HPDE6-E6E7 (cell line): ENCODE measurements at regions not wholly inside any gene's neighbourhood (a gene's known extent, or its start where the extent isn't known, plus 50 kb on each side); places are given as distances from the start of the nearest gene placed in this dataset.

ENCODE experiments used
- DNase-seq: peaks from one replicate; pipeline ENCODE4 v3.0.0; 2011; ENCODE audit warnings: missing footprints; ENCODE audit errors: extremely low spot score

DNA sequence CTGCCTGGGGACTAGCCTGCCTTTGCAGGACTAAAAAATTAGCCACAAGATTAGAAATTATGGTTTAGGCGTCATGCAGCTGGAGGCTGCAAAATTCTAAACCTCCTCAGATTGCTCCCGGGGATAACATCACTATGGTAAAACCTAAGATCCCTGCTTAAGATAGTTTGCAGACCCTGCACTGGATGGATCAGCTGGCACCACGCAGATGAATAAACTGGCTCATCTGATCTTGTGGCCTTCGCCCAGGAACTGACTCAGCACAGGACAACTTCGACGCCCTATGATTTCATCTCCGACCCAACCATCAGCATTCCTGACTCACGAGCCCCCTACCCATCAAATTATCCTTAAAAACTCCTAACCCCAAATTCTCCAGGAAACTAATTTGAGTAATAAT, 482.4 kb downstream of the SPRY1 start:
- no peak for DNase-seq

DNA sequence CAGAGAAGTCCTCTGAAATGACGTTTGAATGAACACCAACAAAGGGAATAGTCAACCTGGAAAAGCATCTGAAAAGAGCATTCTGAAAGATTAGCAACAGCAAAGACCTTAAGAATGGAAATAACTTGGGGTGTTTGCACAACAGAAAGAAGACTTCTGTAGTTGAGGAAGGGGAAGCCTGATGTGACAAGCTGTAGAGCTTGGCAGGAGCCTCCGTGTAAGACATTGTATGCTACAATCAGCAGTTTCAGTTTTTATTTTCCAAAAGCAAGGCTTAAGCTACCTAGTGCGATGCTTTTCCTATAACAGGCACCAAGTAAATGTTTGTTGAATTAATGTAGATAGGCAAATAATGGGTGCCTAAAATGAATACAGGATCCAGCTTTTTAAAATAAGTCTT, 484.0 kb downstream of the SPRY1 start:
- DNase-seq, result no peak

DNA sequence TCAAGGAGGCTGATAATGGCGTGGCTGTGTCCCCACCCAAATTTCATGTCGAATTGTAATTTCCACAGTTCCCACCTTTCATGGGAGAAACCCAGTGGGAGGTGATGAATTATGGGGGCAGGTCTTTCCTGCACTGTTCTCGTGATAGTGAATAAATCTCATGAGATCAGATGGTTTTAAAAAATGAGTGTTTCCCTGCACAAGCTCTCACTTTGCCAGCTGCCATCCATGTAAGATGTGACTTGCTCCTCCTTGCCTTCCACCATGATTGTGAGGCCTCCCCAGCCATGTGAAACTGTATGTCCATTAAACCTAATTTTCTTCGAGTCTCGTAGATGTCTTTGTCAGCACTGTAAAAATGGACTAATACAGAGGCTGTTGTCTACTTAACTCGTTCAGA, 488.3 kb downstream of the SPRY1 start:
- no peak for DNase-seq

DNA sequence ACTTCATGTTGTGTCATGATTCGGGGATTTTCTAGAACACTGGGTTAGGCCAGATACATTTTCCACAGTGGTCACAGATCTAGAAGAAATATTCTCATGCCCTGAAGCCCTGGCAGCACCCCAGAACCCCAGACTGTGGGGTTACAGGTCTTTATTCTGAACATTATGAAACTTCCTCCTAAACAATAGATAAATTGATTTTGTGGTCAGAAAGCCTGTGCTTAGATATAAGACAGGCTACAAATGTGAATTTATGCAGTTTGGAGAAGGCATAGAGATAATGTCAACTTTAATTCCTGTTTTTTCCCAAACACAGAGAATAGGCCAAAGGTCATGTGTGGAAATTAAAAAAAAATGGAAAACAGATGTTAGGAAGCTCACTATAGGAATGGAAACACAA, 492.9 kb downstream of the SPRY1 start:
- no peak for DNase-seq

DNA sequence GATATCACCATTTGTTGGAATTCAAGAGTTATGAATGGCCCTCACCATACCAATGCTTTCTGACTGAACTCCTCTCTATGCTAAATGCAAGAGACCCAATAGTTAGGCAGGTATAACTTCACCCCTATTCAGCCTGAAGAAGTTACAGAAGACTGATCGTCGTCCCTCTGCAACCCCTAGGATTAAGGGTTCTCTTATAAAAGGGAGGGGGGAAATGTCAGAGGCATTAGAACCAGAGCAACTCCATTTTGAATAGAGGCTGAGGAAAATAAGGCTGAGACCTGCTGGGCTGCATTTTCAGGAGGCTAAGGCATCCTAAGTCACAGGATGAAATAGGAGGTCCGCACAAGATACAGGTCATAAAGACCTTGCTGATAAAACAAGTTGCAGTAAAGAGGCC, 494.3 kb downstream of the SPRY1 start:
- no peak for DNase-seq

DNA sequence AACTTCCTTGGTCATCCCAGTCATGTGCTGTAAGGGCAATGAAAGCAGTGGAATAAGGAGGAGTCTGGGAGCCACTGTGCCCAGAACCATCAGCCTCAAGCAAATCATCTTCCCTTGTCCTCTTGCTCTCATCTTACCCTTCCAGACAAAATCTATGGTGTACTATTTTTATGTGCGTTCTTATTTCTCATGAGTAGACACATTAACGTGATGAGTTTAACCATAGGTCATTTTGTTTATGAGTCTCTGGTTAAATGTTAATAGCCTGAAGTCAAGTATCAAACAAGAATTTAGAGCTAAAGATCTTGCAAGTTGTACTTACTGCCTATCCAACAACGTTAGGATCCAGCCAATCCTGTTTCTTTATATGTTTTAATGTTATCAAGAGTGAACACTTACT, 495.3 kb downstream of the SPRY1 start:
- no peak for DNase-seq

DNA sequence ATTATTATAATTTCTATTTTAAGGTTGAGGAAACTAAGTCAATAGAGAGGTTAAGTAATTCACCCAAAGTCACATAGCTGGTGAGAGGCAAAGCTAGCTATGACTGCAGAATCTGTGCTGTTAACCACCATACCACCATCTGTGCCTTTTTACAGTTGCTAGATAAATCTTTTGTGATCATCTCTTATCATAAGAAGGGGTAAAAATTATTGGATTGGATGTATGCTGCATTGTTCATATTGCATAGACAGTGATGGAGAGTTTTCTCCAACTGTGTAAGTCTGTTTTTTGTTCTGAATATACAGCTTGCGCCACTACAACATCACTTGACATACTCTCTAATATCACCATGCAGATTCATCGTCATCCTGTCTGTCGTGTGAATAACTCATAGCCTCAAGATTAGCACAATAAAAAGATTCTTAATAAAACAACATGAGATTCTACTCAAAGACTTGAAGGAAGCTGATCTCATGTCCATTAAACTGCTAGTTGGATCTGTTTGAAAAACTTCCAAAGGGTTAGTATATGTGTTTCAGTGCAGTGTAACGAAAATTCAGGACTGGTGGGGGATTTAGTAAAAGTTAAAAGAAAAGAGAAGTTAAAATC, 495.9 kb downstream of the SPRY1 start:
- DNase-seq, result no peak

DNA sequence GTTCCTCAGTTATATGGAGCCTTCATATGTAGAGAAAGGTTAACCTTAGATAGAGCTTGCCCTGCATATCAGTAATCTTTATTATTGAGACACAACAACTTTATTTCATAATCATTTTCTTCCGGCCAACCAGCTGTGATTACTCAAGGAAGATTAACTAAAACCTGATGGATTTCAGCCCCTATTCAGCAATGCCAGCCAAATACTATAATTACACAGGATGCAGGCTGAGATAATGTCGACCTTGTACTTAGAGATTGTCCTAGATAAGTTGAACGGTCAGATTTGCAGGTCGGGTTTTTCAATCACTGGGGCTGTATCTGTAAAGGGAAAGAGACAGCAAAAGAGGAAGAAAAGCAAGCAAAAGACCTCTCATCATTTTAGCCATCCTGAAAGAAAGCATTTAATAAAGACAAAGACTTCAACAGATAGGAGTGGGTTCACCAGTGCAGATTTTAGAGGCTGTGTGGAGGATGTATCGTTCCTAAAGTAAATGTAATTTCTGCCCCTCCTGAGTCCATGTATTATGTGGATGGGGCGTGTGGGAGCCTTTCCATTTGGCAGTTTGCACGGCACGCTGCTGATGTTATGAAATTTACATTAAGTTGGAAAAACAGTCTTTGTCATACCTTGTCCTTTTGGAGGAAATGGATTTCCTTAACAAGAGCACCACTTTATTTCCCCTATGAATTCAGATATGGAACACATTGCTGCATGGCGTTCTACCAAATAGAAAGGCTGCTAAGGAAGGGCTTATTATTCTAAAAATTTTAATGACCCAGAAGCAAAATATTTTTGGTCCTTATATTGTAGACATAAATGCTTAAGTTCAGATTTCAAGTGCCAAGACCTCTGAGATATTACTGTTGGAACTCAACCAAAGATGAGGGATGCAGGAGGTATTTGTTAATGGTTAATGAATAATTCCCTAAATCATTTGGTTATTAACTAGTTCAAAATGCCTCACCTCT, 496.7 kb downstream of the SPRY1 start:
- no peak for DNase-seq

DNA sequence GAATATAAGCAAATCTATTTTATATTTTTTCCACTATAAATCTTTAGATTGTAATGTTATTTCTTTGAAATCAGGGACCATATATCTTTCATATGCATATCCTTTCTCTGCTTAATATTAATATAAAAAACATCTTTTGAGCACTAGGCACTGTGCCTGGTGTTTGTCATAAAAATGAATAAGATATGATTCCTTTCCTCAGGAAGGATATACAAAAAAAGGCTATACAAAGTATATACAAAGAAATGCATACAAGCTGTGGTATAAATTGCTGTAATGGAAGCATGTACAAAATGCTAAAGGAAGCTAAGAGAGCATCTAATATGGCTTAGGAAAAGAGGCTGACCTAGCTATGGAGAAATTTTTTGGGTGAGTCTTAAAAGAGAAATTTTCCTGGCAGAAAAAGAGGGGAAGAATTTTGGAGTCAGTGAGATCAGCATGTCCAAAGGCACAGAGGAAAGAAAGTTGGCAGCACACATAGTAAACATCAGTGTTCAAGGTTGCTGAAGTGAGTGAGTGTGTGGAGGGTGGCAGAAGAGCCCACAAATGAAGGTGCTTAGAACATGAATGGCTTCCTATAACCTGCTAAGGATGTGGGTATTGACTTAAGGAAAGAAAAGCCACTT, 500.0 kb downstream of the SPRY1 start:
- DNase-seq, result no peak

DNA sequence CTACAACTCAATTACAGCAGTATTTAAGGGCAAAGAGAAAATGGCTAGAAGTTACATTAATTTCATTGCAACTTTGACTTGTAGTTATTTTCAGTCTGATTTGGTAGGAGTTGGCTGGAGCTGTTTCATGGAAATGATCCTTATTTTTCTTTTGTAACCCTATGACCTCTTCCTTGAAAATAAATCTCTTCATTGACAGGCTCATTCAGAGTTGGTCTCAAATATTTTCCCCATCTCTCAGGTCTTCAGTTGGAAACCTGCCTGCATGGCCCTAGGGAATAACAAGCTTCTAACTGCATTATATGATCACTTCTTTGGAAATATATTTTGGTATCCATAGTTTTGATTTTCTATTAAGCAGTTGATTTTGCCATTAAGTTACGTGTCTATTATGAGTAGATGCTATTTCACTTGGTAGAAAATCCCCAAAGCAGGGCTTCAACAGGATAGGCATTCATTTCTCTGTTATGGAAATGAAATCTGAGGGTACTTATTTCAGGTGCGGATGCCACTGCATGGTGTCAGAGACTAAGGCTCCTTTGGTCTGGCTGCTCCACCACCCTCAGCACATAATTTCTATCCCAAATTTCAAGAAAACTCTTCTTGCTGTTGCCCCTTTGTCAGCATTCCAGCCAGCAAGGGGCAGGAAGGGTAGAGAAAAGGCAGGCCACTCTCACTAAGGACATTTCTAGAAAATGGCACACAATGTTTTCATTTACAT, 502.5 kb downstream of the SPRY1 start:
- DNase-seq, result no peak

DNA sequence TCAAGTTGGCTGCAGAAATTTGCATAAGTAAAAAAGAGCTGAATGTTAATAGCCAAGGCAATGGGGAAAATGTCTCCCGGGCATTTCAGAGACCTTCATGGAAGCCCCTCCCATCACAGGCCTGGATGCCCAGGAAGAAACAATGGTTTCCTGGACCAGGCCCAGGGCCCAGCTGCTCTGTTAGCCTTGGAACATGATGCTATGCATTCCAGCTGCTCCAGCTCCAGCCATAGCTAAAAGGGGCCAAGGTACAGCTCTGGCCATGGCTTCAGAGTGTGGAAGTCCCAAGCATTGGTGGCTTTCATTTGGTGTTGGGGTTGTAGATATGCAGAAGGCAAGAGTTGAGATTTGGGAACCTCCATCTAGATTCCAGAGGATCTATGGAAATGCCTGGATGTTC, 508.3 kb downstream of the SPRY1 start:
- no peak for DNase-seq

DNA sequence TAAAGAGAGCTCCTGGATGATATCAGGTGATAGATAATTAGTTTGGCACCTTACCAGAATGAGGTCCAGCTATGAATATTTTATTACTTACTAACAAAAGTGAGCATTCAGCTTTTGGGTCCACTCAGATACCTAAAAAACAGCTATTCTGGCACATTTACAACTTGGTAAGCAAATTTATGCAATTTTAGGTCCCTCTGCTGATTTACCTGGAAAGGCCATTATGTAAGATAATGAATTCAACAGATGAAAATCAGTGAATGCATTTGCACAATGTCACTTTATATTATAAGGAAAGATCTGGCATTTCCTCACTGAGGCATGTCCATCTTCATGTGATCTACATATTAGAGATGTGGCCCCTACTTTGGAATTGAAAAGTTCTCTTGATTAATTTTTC, 517.0 kb downstream of the SPRY1 start:
- DNase-seq, result no peak

DNA sequence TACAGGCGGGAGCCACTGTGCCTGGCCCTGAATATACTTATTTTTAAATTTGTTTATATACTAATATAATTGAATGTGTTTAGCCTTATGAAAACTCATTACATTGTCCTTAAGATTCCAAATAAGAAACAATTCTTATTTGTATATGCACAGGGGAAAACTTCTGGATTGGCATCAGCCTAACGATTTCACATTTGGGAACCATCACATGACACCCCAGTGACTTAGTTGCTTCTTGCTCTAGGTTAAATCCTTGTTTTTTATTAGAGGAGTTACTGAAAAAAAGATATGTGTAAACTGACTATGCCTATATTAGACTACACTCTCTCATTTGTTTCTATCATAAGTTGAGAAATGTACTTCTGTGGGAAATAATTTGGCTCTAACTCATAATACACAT, 520.2 kb downstream of the SPRY1 start:
- no peak for DNase-seq

DNA sequence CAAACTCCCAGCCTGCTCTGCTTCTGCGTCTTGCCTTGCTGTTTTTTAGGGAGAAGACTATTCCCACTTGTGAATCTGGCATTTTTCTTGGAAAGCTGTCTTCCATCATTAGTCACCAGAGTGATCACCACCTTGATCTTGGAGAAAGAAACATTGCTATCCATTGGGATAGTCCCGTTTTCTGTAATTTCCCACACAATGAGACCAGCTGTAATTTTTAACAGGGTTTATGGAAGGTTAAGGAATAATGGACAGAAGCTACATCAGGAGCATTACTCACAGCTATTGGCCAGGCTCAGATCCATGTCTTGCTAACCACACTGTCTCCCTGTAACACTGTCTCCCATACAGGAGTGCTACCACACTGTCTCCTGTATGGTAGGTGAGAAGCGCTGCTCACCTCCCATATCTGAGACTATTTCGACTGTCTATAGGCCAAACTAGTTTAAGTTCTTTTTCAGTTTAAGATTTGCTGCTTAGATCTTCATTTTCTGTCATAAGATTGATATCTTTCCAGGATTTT, 523.0 kb downstream of the SPRY1 start:
- no peak for DNase-seq

DNA sequence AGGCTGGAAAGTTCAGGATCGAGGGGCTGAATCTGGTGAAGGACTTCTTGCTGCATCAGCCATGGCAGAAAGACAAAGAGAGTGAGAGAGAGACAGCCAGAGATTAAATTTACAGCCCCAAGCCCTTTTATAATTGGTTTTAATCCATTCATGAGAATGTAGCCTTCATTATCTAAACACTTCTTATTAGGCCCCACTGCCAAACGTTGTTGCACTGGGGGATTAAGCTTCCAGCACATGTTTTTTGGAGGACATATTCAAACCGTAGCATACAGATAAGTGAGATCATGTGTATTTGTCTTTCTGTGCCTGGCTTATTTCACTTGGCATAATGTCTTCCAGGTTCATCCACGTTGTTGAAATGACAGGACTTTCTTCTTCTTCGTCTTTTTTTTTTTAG, 524.7 kb downstream of the SPRY1 start:
- DNase-seq, result no peak

DNA sequence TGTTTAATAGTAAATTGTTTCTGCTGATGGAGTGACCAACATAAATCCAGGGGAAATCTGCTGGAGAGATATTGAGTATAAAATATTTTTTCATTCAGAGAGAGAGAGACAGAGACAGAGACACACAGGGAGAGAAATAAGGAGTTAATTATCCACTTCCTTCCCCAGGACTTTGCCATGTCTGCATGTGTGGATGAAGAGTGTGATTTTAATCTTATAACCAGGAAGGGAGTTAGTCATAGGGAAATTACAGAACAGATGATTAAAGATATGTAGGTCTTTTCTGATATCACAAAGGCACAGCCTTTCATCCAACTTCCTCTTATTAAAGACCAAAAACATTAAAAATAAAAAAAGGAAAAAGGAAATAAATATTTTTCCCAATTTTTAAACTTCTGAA, 526.3 kb downstream of the SPRY1 start:
- DNase-seq, result no peak

DNA sequence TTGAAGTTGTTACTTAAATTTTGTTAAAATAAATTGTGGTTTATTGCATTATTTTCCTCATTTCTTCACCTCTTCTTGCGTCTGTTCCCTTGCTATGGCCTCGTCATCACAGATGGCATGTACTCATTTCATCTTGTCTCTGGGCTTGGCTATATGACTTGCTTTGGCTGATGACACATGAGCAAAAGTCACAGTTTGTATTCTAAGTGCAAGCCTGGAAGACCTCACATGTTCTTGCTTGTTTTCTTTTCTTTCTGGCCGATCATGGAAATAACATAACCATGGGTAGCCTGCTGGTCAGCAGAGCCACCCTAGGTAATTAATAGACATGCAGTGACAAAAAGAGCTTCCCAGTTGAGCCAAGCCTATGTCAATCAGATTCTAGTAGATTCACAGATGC, 527.9 kb downstream of the SPRY1 start:
- no peak for DNase-seq

DNA sequence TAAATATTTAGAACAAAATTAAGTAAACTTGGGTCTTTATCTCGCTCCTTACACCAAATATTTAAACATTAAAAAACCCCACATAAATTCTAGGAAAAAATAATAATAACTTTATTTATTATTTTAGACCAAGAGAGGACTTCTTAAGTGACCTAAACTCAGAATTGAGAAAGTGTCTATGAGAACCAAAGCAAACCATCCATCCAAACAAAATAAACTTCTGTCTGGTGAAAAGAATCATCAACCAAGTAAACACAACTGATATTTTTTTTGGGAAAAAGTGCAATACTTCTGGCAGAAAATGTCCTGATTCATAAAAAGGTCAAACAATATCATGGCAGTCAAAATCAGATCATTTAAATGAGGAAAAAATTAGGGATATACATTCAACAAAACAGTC, 533.0 kb downstream of the SPRY1 start:
- DNase-seq, result no peak

DNA sequence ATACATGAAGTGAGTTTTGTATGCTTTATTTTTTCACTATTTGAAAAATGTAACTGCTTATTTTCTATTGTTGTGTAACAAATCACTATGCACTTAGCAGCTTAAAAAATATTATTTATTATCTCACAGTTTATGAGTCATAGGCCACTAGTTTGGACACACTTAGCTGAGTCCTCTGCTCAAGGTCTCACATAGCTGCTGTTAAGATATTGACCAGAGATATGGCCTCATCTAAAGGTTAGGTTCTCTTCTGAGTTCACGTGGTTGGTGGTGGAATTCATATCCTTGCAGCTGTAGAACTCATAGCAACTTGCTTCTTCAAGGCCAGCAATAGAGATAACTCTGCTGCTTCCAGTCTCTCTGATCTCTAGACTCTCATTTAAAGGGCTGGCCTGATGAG, 534.4 kb downstream of the SPRY1 start:
- DNase-seq, result no peak

DNA sequence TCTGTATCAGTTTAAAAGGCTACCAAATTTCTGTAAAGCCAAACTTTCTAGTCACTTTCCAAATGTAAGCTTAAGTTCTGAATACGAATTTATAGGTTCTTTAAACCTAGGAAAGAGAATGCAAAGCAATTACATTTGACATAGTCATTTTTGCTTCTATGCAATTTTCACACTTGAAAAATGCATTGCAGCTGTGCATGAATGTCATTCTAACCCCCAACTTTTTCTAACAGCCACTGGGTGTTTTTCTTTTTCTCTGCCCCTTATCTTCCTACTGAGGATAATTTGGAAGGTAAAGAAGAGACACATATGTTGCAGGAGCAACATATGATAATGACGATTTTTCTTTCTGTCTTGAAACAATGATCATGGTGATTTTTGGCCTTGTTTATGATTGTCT, 537.5 kb downstream of the SPRY1 start:
- DNase-seq, result no peak

DNA sequence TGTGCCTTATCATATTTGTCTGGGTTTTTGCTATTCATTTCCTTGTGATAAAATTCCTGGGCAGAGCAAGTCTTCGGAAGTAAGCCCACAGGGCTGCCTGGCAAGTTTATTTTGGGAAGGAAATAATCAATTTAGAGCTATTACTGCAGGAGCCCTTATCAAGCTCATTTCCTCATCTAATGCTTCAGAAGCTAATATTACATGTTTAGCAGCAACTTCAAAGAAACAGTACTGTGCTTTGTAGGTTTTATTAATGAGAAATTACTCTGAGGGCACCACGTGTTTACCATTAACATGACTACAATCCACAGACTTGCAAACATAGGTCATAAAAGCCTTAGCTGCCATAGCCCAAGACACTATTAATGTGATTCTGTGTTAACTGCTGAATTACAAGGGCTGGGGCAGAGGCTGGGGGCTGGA, 540.0 kb downstream of the SPRY1 start:
- DNase-seq, result no peak

DNA sequence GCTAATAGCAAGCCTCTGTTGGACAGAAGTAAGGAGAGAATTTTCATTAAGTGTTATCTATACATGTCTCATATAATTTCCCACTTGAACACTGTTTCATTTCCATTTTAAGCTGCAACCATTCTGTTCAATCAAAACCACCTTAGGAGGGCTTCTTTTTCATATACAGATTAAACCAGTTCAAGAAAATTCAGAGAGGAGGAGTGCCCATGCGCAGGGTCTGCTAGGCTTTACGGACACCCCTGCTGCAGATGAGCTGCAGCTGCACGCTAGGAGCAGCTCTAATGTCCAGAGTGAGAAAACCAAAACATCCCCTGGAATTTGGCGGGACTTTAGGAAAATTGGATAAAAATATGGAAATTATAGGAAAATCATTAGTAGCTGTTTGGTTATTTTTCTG, 541.0 kb downstream of the SPRY1 start:
- DNase-seq, result no peak
